ENCODE measurements at regions not wholly inside any gene's neighbourhood (a gene's known extent, or its start where the extent isn't known, plus 50 kb on each side); places are given as distances from the start of the nearest gene placed in this dataset.

DNA sequence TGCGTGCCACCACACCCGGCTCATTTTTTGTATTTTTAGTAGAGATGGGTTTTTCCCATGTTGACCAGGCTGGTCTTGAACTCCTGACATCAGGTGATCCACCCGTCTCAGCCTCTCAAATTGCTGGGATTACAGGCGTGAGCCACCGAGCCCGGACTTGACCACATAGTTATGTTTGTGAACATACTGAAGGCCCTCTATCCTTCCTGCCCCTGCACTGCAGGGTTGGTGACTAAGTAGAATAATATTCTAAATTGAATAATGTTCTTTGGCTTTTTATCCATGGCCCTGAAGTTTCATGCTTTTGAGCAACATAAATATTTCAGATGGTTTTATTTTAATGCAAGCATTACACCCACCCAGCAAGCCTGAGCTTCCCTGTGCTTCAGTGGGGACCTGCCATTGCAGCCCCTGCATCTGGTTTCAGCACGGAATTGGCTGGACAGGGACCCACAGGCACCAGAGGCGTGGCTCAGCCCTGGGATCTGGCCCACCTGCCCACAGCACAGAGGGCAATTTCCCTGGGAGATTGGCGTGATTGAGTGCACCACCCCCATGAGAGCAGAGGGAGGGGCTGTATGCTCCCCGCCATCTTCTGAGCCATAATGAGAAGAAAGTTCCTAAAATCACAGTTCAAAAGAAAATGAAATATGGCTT, 460.5 kb downstream of the BRD1 start:
- no peaks in the 10 kb centered on the region for H3K4me1 ChIP-seq (ENCODE audit: control insufficient read depth in 1 of 2, low read depth in 2 of 2)
- ATAC-seq (ENCODE audit: insufficient number of reproducible peaks, low FRiP score, low read depth) (no peak), DNase-seq (ENCODE audit: low spot score) (no peak)
- no peaks in the 10 kb centered on the region for H3K36me3 ChIP-seq
- H3K27me3 ChIP-seq (replicated peaks; ENCODE audit: insufficient read depth) = no peaks in the 10 kb centered on the region
- no peaks in the 10 kb centered on the region for H3K9me3 ChIP-seq
- no peak overlapping the region for H3K4me3 ChIP-seq
- TF ChIP-seq, protein P1, sequence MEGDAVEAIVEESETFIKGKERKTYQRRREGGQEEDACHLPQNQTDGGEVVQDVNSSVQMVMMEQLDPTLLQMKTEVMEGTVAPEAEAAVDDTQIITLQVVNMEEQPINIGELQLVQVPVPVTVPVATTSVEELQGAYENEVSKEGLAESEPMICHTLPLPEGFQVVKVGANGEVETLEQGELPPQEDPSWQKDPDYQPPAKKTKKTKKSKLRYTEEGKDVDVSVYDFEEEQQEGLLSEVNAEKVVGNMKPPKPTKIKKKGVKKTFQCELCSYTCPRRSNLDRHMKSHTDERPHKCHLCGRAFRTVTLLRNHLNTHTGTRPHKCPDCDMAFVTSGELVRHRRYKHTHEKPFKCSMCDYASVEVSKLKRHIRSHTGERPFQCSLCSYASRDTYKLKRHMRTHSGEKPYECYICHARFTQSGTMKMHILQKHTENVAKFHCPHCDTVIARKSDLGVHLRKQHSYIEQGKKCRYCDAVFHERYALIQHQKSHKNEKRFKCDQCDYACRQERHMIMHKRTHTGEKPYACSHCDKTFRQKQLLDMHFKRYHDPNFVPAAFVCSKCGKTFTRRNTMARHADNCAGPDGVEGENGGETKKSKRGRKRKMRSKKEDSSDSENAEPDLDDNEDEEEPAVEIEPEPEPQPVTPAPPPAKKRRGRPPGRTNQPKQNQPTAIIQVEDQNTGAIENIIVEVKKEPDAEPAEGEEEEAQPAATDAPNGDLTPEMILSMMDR (IDR thresholded peaks at IDR 0.05) = no peak
- H3K27ac ChIP-seq = no peak overlapping the region

DNA sequence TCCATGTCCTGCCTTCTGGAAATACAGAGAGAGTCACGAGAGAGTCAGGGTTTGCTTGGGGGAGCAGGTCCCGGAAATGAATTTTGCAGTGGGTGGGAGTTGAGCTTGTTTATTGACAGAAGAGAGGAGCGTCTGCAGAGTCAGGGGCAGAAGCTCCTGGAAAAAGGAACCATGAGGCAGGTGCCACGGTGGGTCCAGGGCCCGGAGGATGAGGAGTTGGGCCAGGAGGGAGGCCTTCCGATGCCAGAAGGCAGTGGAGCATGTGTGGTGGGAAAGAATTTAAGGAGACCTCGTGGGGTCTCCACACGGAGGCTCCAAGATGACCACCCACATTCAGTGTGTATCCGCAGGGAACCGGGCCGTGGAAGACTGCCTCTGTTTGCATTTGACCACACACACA, 461.2 kb downstream of the BRD1 start:
- Histone ChIP-seq H3K4me1 (ENCODE audit: control insufficient read depth in 1 of 2, low read depth in 2 of 2) (no peaks in the 10 kb centered on the region), H3K27ac (no peak overlapping the region), H3K36me3 (no peaks in the 10 kb centered on the region), H3K27me3 (replicated peaks; ENCODE audit: insufficient read depth) (no peaks in the 10 kb centered on the region), H3K9me3 (no peaks in the 10 kb centered on the region), H3K4me3 (no peak overlapping the region)
- no peak for DNase-seq (ENCODE audit: low spot score)
- TF ChIP-seq, protein P1 (IDR thresholded peaks at IDR 0.05) = no peak
- no peak for ATAC-seq (ENCODE audit: insufficient number of reproducible peaks, low FRiP score, low read depth)

- no peaks in the 10 kb centered on the region for H3K36me3 ChIP-seq
- H3K27ac ChIP-seq = no peak overlapping the region
- TF ChIP-seq, protein P1 (IDR thresholded peaks at IDR 0.05) = no peak
- no peaks in the 10 kb centered on the region for H3K9me3 ChIP-seq
- no peaks in the 10 kb centered on the region for H3K27me3 ChIP-seq (replicated peaks; ENCODE audit: insufficient read depth)
- ATAC-seq (ENCODE audit: insufficient number of reproducible peaks, low FRiP score, low read depth) = no peak
- H3K4me3 ChIP-seq = no peak overlapping the region
- no peaks in the 10 kb centered on the region for H3K4me1 ChIP-seq (ENCODE audit: control insufficient read depth in 1 of 2, low read depth in 2 of 2)
- DNase-seq (ENCODE audit: low spot score) = no peak
Measured at GRCh38 chr22:49365910-49366309, 461.8 kb downstream of the BRD1 start.

- H3K27ac ChIP-seq = no peak overlapping the region
- no peaks in the 10 kb centered on the region for H3K9me3 ChIP-seq
- H3K36me3 ChIP-seq = no peaks in the 10 kb centered on the region
- H3K4me1 ChIP-seq (ENCODE audit: control insufficient read depth in 1 of 2, low read depth in 2 of 2) = no peaks in the 10 kb centered on the region
- DNase-seq (ENCODE audit: low spot score) (no peak), ATAC-seq (ENCODE audit: insufficient number of reproducible peaks, low FRiP score, low read depth) (no peak)
- H3K27me3 ChIP-seq (replicated peaks; ENCODE audit: insufficient read depth) = no peaks in the 10 kb centered on the region
- H3K4me3 ChIP-seq = no peak overlapping the region
- TF ChIP-seq, protein P1 (IDR thresholded peaks at IDR 0.05) = no peak
Measured at GRCh38 chr22:49365191-49365837, 462.4 kb downstream of the BRD1 start.

GRCh38 chr22:49364398-49364797, 463.3 kb downstream of the BRD1 start:
- no peak for DNase-seq (ENCODE audit: low spot score)
- TF ChIP-seq, protein P1 (IDR thresholded peaks at IDR 0.05) = no peak

More at GRCh38 chr22:49364398-49364797, 463.3 kb downstream of the BRD1 start:
- H3K4me3 ChIP-seq = no peak overlapping the region
- ATAC-seq (ENCODE audit: insufficient number of reproducible peaks, low FRiP score, low read depth) = no peak
- H3K36me3 ChIP-seq = no peaks in the 10 kb centered on the region
- H3K27me3 ChIP-seq (replicated peaks; ENCODE audit: insufficient read depth) = no peaks in the 10 kb centered on the region
- H3K9me3 ChIP-seq = no peaks in the 10 kb centered on the region
- no peaks in the 10 kb centered on the region for H3K4me1 ChIP-seq (ENCODE audit: control insufficient read depth in 1 of 2, low read depth in 2 of 2)
- H3K27ac ChIP-seq = no peak overlapping the region
